LNCaP clone FGC (cell line): ENCODE measurements at regions not wholly inside any gene's neighbourhood (a gene's known extent, or its start where the extent isn't known, plus 50 kb on each side); places are given as distances from the start of the nearest gene placed in this dataset.

Source experiments
- DNase-seq: peaks from one replicate; pipeline ENCODE4 v3.0.0-alpha.2; 2011; ENCODE audit warnings: low read depth
- H3K4me3 ChIP-seq: 2 replicates; pipeline ENCODE4 v1.5.1; 2011; ENCODE audit warnings: mild to moderate bottlenecking, low read depth, low read length, control low read depth
- TF ChIP-seq, protein P1 (sequence below): IDR thresholded peaks from 2 replicates; pipeline ENCODE4 v1.5.1; 2012; ENCODE audit warnings: mild to moderate bottlenecking; ENCODE audit not compliant: control insufficient read depth, insufficient read depth; ENCODE audit errors: extremely low read depth

DNA sequence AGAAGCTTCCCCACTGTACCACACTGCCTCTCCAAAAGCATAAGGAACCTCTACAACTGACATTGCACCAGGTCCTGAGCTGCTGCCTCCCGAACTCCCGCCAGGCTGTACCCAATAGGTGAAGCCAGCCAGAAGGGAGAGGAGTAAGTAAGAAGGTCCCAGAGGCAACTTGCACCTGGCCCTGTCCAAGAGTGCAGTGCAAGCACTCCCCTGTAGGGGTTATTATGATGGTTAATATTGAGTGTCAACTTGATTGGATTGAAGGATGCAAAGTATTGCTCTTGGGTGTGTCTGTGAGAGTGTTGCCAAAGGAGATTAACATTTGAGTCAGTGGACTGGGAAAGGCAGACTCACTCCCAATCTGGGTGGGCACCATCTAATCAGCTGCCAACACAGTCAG is 879.3 kb upstream of the SLIT2 start:
- TF ChIP-seq, protein P1, sequence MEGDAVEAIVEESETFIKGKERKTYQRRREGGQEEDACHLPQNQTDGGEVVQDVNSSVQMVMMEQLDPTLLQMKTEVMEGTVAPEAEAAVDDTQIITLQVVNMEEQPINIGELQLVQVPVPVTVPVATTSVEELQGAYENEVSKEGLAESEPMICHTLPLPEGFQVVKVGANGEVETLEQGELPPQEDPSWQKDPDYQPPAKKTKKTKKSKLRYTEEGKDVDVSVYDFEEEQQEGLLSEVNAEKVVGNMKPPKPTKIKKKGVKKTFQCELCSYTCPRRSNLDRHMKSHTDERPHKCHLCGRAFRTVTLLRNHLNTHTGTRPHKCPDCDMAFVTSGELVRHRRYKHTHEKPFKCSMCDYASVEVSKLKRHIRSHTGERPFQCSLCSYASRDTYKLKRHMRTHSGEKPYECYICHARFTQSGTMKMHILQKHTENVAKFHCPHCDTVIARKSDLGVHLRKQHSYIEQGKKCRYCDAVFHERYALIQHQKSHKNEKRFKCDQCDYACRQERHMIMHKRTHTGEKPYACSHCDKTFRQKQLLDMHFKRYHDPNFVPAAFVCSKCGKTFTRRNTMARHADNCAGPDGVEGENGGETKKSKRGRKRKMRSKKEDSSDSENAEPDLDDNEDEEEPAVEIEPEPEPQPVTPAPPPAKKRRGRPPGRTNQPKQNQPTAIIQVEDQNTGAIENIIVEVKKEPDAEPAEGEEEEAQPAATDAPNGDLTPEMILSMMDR: no peak
- no peak overlapping the region for H3K4me3 ChIP-seq
- DNase-seq: no peak

DNA sequence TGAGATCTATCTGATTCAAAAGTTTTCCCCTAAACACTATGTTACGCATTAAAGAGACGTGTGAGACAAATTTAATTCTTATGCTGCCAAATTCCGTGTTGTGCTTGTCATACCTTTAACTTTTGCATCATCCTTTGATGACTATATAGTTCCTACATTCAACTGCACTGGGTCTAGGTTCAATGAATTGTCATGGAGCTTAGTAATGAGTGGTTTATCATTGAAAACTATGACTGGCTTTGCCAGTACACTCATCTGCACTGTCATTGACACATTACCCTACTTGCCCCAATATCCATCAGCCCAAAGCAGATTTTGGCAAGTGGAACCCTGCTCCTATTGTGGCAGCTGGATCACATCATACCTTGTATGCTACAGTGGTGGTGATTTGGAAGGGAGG is 882.9 kb upstream of the SLIT2 start:
- TF ChIP-seq, protein P1: no peak
- DNase-seq: no peak
- H3K4me3 ChIP-seq: no peak overlapping the region

DNA sequence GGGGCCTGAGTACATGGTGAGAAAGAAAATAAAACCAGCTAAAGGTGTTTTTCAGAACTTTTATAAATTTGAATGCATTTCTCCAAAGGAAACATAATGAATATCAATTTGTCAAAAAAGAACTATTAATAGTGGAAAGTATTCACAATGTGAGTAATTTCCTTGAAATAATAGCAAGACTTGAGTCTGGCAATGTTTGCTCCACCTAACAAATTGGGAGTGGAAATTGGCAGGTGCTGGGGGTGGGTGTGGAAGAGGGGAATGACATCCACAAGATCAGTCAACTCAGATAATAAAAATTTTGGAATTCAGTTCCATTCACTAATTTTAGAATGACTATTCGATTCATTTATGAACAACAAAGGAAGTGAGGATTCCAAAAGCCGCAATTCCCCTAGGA is 884.8 kb upstream of the SLIT2 start:
- TF ChIP-seq, protein P1: no peak
- DNase-seq: no peak

DNA sequence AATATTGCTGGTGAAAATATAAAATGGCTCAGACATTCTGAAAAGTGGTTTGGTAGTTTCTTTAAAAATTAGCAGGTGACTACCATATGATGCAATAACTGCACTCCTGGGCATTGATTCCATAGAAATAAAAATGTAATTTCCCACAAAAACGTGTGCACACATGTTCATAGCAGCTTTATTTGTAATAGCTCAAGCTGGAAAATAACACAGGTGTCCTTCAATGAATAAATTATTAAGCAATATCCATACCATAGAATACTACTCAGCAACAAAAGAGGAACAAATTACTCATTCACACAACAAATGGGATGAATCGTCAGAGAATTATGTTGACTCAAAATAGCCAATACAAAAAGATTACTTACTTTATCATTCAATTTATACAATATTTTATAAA is 893.7 kb upstream of the SLIT2 start:
- no peak overlapping the region for H3K4me3 ChIP-seq
- no peak for DNase-seq
- TF ChIP-seq, protein P1: no peak

More for the DNA sequence above, 884.8 kb upstream of the SLIT2 start:
- H3K4me3 ChIP-seq: no peak overlapping the region

DNA sequence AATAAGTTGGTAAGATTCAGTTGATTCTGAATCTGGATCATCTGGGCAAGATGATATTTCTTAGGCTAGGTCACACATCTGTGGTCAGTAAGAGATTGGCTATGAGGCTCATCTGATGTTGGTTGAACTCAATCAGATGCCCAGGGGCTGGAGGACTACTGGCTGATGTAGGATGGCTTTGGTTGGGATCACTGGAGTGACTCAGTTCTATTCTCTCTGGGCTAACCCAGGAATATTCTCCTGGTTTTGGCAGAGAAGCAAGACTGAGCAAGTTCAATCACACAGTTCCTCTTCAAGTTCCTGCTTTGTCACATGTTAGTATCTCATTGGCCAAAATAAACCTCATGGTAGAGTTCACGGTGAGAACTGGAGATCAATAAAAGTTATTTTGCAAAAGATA is 902.3 kb upstream of the SLIT2 start:
- DNase-seq: no peak
- TF ChIP-seq, protein P1: no peak
- no peak overlapping the region for H3K4me3 ChIP-seq

DNA sequence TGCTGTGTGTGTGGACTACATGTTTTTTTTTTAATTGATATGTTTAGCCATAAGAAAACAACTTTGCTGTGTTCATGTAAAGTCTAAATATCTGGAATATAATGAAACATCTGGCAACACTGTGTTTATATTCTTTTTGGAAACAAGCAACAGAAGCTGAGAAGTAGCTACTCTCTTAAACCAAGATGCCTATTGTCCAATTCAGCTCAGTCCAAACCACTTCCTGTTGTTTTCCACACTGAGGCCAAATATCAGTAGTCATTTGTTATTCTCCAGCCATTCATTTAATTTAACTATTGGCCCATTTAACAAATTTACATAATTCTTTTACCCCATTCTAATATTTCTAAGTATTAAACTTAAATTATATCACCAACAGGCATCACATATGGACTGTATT is 903.0 kb upstream of the SLIT2 start:
- no peak for DNase-seq
- no peak overlapping the region for H3K4me3 ChIP-seq
- TF ChIP-seq, protein P1: no peak

DNA sequence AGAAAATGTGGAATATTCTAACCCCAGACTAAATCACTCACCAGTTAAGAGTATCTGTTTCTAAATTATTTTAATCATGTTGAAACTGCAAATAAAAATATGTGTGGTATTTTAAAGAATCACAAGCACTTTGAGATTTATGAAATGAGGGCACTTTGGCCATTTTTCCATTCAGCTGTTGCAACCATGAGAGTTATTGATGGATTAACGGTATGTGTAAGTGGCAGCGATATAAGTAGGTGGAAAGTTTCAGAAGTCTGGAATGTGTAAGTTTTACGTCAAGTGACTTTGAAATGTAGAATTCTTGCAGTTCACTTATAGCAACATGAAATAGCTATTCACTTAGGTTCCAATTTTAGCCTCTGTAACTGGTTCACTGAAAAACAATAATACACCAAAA is 905.1 kb upstream of the SLIT2 start:
- no peak for DNase-seq
- H3K4me3 ChIP-seq: no peak overlapping the region
- TF ChIP-seq, protein P1: no peak
